Thyroid gland (tissue), 4 donors: ENCODE measurements at regions not wholly inside any gene's neighbourhood (a gene's known extent, or its start where the extent isn't known, plus 50 kb on each side); places are given as distances from the start of the nearest gene placed in this dataset.

Experiments
- DNase-seq, 2 donors: peaks; one replicate each; pipeline ENCODE4 v3.0.0-alpha.2; 2019
- H3K27ac ChIP-seq, 3 donors: fragments of 200-600 bp; sonication (generic); 1 replicate in 2 of 3; 2 replicates in 1 of 3; pipeline ENCODE4 v1.5.1; 2016 to 2019; ENCODE audit warnings: mild to moderate bottlenecking in 1 of 3, moderate library complexity in 1 of 3
- H3K27me3 ChIP-seq: fragments of 200-600 bp; sonication (generic); one replicate; pipeline ENCODE4 v1.5.1; 2019
- H3K36me3 ChIP-seq, 2 donors: fragments of 200-600 bp; sonication (generic); one replicate each; pipeline ENCODE4 v1.5.1; 2016 to 2019
- H3K4me1 ChIP-seq, 2 donors: fragments of 200-600 bp; sonication (generic); one replicate each; pipeline ENCODE4 v1.5.1; 2017 to 2019
- H3K4me3 ChIP-seq, 3 donors: fragments of 200-600 bp; sonication (generic); replicated peaks in 1 of 3; 1 replicate in 2 of 3; 2 replicates in 1 of 3; pipeline ENCODE4 v1.5.1; 2016; ENCODE audit warnings: mild to moderate bottlenecking in 1 of 3
- H3K9me3 ChIP-seq: fragments of 200-600 bp; sonication (generic); one replicate; pipeline ENCODE4 v1.5.1; 2017
- CTCF ChIP-seq, 6 experiments: fragments of 200-600 bp in 3 of 6; fragments of 450-650 bp in 3 of 6; sonication (generic) in 3 of 6; IDR thresholded peaks; one replicate each; pipeline ENCODE4 v1.5.1; 2016 to 2019; ENCODE audit warnings: antibody characterized with exemption in 6 of 6, mild to moderate bottlenecking in 2 of 6, inconsistent platforms in 1 of 6, moderate library complexity in 1 of 6
- POLR2A ChIP-seq, 2 donors: fragments of 450-650 bp; IDR thresholded peaks; one replicate each; pipeline ENCODE4 v1.6.1; 2017; ENCODE audit warnings: antibody characterized with exemption in 2 of 2, mild to moderate bottlenecking in 2 of 2, moderate library complexity in 1 of 2
- WGBS, 2 donors: methylation state at CpG; one replicate each; pipeline ENCODE4 v1.1.5; 2017; 5-methylcytosine and 5-hydroxymethylcytosine counted together
- intact Hi-C: fragments of 100-400 bp; cut with DNase I; formaldehyde crosslinking; loops from one replicate; pipeline ENCODE4 v1.15.1; 2023

DNA sequence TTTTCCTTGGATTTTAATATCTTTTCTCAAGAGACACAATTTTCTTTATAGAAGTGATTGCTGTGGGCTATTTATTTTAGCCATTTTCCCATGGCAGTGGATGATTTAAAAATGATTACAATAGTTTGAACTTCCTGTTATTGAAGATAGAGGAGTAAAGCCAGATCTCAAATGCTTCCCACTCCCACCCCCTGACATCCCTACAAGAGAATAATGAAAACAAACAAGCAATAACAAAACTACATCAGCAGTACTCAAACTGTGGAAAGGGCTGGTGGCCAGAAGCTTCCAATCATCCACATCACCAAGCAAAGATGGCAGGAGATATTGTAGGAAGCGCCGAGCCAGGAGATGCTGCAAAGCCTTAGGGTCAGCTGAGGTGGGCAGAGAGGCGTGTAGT lies 831.1 kb upstream of the NR2F2 start:
- no peak for TF ChIP-seq POLR2A (IDR thresholded peaks at IDR 0.05)
- TF ChIP-seq CTCF (IDR thresholded peaks at IDR 0.05), result no peak
- DNase-seq, result no peak
- H3K27ac ChIP-seq, result peak overlapping the region in 1 of 3 donors; percentile 33
- no peak overlapping the region for H3K4me3 ChIP-seq
- no peaks in the 10 kb centered on the region for H3K36me3 ChIP-seq
- WGBS, 2 donors, result 69 to 76% methylated on average over 3 of the region's 3 CpGs
- intact Hi-C loops, result no loop called here
- no peaks in the 10 kb centered on the region for H3K4me1 ChIP-seq
- H3K9me3 ChIP-seq, result no peaks in the 10 kb centered on the region
- no peaks in the 10 kb centered on the region for H3K27me3 ChIP-seq

DNA sequence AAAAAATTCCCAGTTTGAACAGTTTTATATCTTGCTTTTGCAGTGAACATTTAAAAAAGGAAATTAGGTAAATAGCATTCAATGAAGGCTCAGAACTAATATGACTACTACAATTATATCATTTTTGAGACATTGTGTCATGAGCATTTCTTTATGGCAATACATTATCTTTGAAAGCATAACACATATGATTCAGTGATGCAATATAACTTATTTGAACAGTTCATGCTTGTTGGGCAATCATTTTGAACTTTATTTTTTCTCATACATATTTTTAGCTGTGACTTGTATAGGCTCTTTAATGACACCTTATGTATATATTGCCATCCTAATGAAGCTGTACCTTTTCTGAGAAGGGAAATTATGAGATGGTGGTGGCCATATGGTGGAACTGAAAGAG lies 828.6 kb upstream of the NR2F2 start:
- intact Hi-C loops, result no loop called here
- Histone ChIP-seq H3K36me3 (no peaks in the 10 kb centered on the region), H3K9me3 (no peaks in the 10 kb centered on the region), H3K4me1 (no peaks in the 10 kb centered on the region), H3K27me3 (no peaks in the 10 kb centered on the region), H3K27ac (no peak overlapping the region), H3K4me3 (no peak overlapping the region)
- TF ChIP-seq POLR2A (IDR thresholded peaks at IDR 0.05) (no peak), CTCF (IDR thresholded peaks at IDR 0.05) (no peak)
- no peak for DNase-seq

DNA sequence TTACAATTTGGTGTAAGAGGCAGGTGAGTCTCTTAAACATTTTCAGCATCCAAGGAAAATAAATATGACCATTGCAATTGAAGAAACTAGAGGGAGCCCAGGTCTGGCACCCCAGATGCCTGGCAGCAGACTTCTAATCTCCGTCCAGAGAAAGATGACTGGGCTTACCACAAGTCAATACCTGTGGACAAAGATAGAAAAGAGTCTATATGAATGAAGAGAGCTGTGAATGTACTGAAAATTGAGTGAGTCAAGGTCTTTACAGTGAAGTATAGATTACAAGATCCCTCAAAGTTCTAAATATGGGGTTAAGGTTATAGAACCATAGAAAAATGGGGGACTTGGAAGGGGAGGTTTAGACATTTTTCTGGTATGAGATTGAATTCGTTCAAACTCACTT lies 827.4 kb upstream of the NR2F2 start:
- H3K4me1 ChIP-seq, result no peaks in the 10 kb centered on the region
- no peak overlapping the region for H3K27ac ChIP-seq
- intact Hi-C loops, result no loop called here
- H3K9me3 ChIP-seq, result no peaks in the 10 kb centered on the region
- no peak for DNase-seq
- TF ChIP-seq POLR2A (IDR thresholded peaks at IDR 0.05), result no peak
- no peak for TF ChIP-seq CTCF (IDR thresholded peaks at IDR 0.05)
- no peaks in the 10 kb centered on the region for H3K27me3 ChIP-seq
- WGBS, 2 donors, result 86 to 89% methylated on average over 2 of the region's 2 CpGs
- no peaks in the 10 kb centered on the region for H3K36me3 ChIP-seq
- no peak overlapping the region for H3K4me3 ChIP-seq

- Histone ChIP-seq H3K27me3 (no peaks in the 10 kb centered on the region), H3K27ac (no peak overlapping the region), H3K36me3 (no peaks in the 10 kb centered on the region), H3K4me1 (no peaks in the 10 kb centered on the region), H3K9me3 (no peaks in the 10 kb centered on the region), H3K4me3 (no peak overlapping the region)
- TF ChIP-seq CTCF (IDR thresholded peaks at IDR 0.05) (no peak), POLR2A (IDR thresholded peaks at IDR 0.05) (no peak)
- WGBS, 2 donors, result 96% methylated on average over 3 of the region's 3 CpGs
- intact Hi-C loops, result no loop called here
- DNase-seq, result no peak
Observed at GRCh38 chr15:95503640-95504225, 826.8 kb upstream of the NR2F2 start.

GRCh38 chr15:95511671-95512070 lies 818.8 kb upstream of the NR2F2 start:
- DNase-seq, result no peak
- H3K36me3 ChIP-seq, result no peaks in the 10 kb centered on the region
- H3K27me3 ChIP-seq, result no peaks in the 10 kb centered on the region
- no peak overlapping the region for H3K27ac ChIP-seq
- H3K4me3 ChIP-seq, result no peak overlapping the region
- intact Hi-C loops, result no loop called here
- no peaks in the 10 kb centered on the region for H3K4me1 ChIP-seq
- no peak for TF ChIP-seq CTCF (IDR thresholded peaks at IDR 0.05)
- TF ChIP-seq POLR2A (IDR thresholded peaks at IDR 0.05), result no peak
- no peaks in the 10 kb centered on the region for H3K9me3 ChIP-seq
